ENCODE measurements at regions not wholly inside any gene's neighbourhood (a gene's known extent, or its start where the extent isn't known, plus 50 kb on each side); places are given as distances from the start of the nearest gene placed in this dataset.

GRCh38 chr16:52167328-52167727 lies 379.6 kb downstream of the TOX3 start:
- Histone ChIP-seq H3K36me3 (no peaks in the 10 kb centered on the region), H3K9me3 (no peaks in the 10 kb centered on the region), H3K27me3 (no peaks in the 10 kb centered on the region), H3K4me1 (no peaks in the 10 kb centered on the region), H3K4me3 (no peak overlapping the region), H3K27ac (no peak overlapping the region)
- TF ChIP-seq CTCF (IDR thresholded peaks at IDR 0.05): no peak
- TF ChIP-seq POLR2A (IDR thresholded peaks at IDR 0.05): no peak
- no peak for TF ChIP-seq POLR2AphosphoS5 (IDR thresholded peaks at IDR 0.05; ENCODE audit: insufficient read depth in 1 of 2, low read depth in 1 of 2)
- no peak for DNase-seq (ENCODE audit: extremely low spot score in 2 of 2)
- intact Hi-C loops (cut with DNase I): no loop called here

- Histone ChIP-seq H3K27me3 (no peaks in the 10 kb centered on the region), H3K27ac (no peak overlapping the region), H3K36me3 (no peaks in the 10 kb centered on the region), H3K4me3 (no peak overlapping the region), H3K4me1 (no peaks in the 10 kb centered on the region), H3K9me3 (no peaks in the 10 kb centered on the region)
- intact Hi-C loops (cut with DNase I): no loop called here
- DNase-seq (ENCODE audit: extremely low spot score in 2 of 2): no peak
- TF ChIP-seq POLR2AphosphoS5 (IDR thresholded peaks at IDR 0.05; ENCODE audit: insufficient read depth in 1 of 2, low read depth in 1 of 2) (no peak), POLR2A (IDR thresholded peaks at IDR 0.05) (no peak), CTCF (IDR thresholded peaks at IDR 0.05) (no peak)
Observed at GRCh38 chr16:52165961-52166360, 381.0 kb downstream of the TOX3 start.

- Histone ChIP-seq H3K27me3 (no peaks in the 10 kb centered on the region), H3K9me3 (no peaks in the 10 kb centered on the region), H3K4me3 (no peak overlapping the region), H3K27ac (no peak overlapping the region), H3K4me1 (no peaks in the 10 kb centered on the region), H3K36me3 (no peaks in the 10 kb centered on the region)
- no peak for DNase-seq (ENCODE audit: extremely low spot score in 2 of 2)
- TF ChIP-seq CTCF (IDR thresholded peaks at IDR 0.05): no peak
- TF ChIP-seq POLR2A (IDR thresholded peaks at IDR 0.05): no peak
- TF ChIP-seq POLR2AphosphoS5 (IDR thresholded peaks at IDR 0.05; ENCODE audit: insufficient read depth in 1 of 2, low read depth in 1 of 2): no peak
- intact Hi-C loops (cut with DNase I): no loop called here
Observed at GRCh38 chr16:52149003-52149402, 397.9 kb downstream of the TOX3 start.

- Histone ChIP-seq H3K27ac (no peak overlapping the region), H3K9me3 (no peaks in the 10 kb centered on the region), H3K4me1 (no peaks in the 10 kb centered on the region), H3K27me3 (no peaks in the 10 kb centered on the region), H3K36me3 (no peaks in the 10 kb centered on the region), H3K4me3 (no peak overlapping the region)
- intact Hi-C loops (cut with DNase I): no loop called here
- no peak for DNase-seq (ENCODE audit: extremely low spot score in 2 of 2)
- TF ChIP-seq POLR2A (IDR thresholded peaks at IDR 0.05) (no peak), CTCF (IDR thresholded peaks at IDR 0.05) (no peak), POLR2AphosphoS5 (IDR thresholded peaks at IDR 0.05; ENCODE audit: insufficient read depth in 1 of 2, low read depth in 1 of 2) (no peak)
Observed at GRCh38 chr16:52141871-52142270, 405.1 kb downstream of the TOX3 start.

- Histone ChIP-seq H3K36me3 (no peaks in the 10 kb centered on the region), H3K4me1 (peaks cover 4% of the 10 kb centered on the region), H3K27me3 (no peaks in the 10 kb centered on the region), H3K9me3 (no peaks in the 10 kb centered on the region), H3K4me3 (no peak overlapping the region), H3K27ac (no peak overlapping the region)
- no peak for TF ChIP-seq POLR2A (IDR thresholded peaks at IDR 0.05)
- intact Hi-C loops (cut with DNase I): no loop called here
- no peak for DNase-seq (ENCODE audit: extremely low spot score in 2 of 2)
Observed at GRCh38 chr16:52128361-52128760, 418.6 kb downstream of the TOX3 start.

GRCh38 chr16:52123842-52124241 lies 423.1 kb downstream of the TOX3 start:
- intact Hi-C loops (cut with DNase I): no loop called here
- Histone ChIP-seq H3K9me3 (no peaks in the 10 kb centered on the region), H3K36me3 (no peaks in the 10 kb centered on the region), H3K4me1 (peaks cover 6% of the 10 kb centered on the region), H3K27ac (no peak overlapping the region), H3K4me3 (no peak overlapping the region), H3K27me3 (no peaks in the 10 kb centered on the region)
- no peak for TF ChIP-seq POLR2A (IDR thresholded peaks at IDR 0.05)
- no peak for TF ChIP-seq CTCF (IDR thresholded peaks at IDR 0.05)
- TF ChIP-seq POLR2AphosphoS5 (IDR thresholded peaks at IDR 0.05; ENCODE audit: insufficient read depth in 1 of 2, low read depth in 1 of 2): no peak
- DNase-seq (ENCODE audit: extremely low spot score in 2 of 2): no peak

Measured in vagina (tissue), 2 donors.